ENCODE measurements at regions not wholly inside any gene's neighbourhood (a gene's known extent, or its start where the extent isn't known, plus 50 kb on each side); places are given as distances from the start of the nearest gene placed in this dataset.

- TF ChIP-seq, protein P1, sequence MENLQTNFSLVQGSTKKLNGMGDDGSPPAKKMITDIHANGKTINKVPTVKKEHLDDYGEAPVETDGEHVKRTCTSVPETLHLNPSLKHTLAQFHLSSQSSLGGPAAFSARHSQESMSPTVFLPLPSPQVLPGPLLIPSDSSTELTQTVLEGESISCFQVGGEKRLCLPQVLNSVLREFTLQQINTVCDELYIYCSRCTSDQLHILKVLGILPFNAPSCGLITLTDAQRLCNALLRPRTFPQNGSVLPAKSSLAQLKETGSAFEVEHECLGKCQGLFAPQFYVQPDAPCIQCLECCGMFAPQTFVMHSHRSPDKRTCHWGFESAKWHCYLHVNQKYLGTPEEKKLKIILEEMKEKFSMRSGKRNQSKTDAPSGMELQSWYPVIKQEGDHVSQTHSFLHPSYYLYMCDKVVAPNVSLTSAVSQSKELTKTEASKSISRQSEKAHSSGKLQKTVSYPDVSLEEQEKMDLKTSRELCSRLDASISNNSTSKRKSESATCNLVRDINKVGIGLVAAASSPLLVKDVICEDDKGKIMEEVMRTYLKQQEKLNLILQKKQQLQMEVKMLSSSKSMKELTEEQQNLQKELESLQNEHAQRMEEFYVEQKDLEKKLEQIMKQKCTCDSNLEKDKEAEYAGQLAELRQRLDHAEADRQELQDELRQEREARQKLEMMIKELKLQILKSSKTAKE (IDR thresholded peaks at IDR 0.05; ENCODE audit: low read depth, poor library complexity, severe bottlenecking): no peak
- no peak for TF ChIP-seq BACH1 (IDR thresholded peaks at IDR 0.05; ENCODE audit: borderline replicate concordance)
- no peak for TF ChIP-seq ZBTB11 (CRISPR knock-in tag; IDR thresholded peaks at IDR 0.05)
- TF ChIP-seq POLR2AphosphoS2 (IDR thresholded peaks at IDR 0.05; ENCODE audit: low read depth, low read length): no peak
- TF ChIP-seq PRDM15 (CRISPR knock-in tag; IDR thresholded peaks at IDR 0.05): no peak
- TF ChIP-seq ZBTB33 (IDR thresholded peaks at IDR 0.05): no peak
- TF ChIP-seq, protein P2, sequence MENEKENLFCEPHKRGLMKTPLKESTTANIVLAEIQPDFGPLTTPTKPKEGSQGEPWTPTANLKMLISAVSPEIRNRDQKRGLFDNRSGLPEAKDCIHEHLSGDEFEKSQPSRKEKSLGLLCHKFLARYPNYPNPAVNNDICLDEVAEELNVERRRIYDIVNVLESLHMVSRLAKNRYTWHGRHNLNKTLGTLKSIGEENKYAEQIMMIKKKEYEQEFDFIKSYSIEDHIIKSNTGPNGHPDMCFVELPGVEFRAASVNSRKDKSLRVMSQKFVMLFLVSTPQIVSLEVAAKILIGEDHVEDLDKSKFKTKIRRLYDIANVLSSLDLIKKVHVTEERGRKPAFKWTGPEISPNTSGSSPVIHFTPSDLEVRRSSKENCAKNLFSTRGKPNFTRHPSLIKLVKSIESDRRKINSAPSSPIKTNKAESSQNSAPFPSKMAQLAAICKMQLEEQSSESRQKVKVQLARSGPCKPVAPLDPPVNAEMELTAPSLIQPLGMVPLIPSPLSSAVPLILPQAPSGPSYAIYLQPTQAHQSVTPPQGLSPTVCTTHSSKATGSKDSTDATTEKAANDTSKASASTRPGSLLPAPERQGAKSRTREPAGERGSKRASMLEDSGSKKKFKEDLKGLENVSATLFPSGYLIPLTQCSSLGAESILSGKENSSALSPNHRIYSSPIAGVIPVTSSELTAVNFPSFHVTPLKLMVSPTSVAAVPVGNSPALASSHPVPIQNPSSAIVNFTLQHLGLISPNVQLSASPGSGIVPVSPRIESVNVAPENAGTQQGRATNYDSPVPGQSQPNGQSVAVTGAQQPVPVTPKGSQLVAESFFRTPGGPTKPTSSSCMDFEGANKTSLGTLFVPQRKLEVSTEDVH (IDR thresholded peaks at IDR 0.05; ENCODE audit: low read depth, partially characterized antibody): no peak
- TF ChIP-seq, protein P3, sequence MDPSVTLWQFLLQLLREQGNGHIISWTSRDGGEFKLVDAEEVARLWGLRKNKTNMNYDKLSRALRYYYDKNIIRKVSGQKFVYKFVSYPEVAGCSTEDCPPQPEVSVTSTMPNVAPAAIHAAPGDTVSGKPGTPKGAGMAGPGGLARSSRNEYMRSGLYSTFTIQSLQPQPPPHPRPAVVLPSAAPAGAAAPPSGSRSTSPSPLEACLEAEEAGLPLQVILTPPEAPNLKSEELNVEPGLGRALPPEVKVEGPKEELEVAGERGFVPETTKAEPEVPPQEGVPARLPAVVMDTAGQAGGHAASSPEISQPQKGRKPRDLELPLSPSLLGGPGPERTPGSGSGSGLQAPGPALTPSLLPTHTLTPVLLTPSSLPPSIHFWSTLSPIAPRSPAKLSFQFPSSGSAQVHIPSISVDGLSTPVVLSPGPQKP (IDR thresholded peaks at IDR 0.05; ENCODE audit: low read depth, low read length): no peak
- TF ChIP-seq BCL11A (IDR thresholded peaks at IDR 0.05; ENCODE audit: low read depth, low read length): no peak
Measured at GRCh38 chr15:99467338-99467720, 98.5 kb upstream of the MEF2A start (continued).
